Jurkat, Clone E6-1 (cell line): ENCODE measurements at regions not wholly inside any gene's neighbourhood (a gene's known extent, or its start where the extent isn't known, plus 50 kb on each side); places are given as distances from the start of the nearest gene placed in this dataset.
A peak's percentile ranks its signal among the peaks of the same experiment; 100 is the strongest.

Experiments used
- DNase-seq: peaks from one replicate; pipeline ENCODE4 v3.0.0-alpha.2; 2011; ENCODE audit warnings: low read depth, low spot score
- H3K4me3 ChIP-seq: 2 replicates; pipeline ENCODE4 v1.5.1; 2011; ENCODE audit warnings: mild to moderate bottlenecking, low read length, control low read depth, moderate library complexity

DNA sequence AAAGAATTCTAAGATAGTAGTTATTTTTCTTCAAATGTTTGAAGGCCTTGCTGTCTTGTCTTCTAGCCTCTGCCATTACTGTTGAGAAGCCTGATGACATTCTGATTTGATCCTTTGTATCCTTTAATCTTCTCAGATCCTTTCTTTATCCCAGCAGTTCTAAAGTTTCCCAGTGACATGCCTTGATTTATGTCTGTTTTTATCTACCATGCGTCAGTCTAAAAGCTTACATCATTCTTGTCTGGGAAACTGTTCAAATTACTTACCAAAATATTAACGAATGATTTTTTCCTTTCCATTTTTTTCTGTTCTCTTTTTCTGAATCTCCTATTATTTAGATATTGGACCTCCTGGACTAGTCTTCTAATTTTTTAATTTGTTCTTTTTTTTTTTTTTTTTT is 78.3 kb upstream of the HELT start:
- no peak overlapping the region for H3K4me3 ChIP-seq
- no peak for DNase-seq

DNA sequence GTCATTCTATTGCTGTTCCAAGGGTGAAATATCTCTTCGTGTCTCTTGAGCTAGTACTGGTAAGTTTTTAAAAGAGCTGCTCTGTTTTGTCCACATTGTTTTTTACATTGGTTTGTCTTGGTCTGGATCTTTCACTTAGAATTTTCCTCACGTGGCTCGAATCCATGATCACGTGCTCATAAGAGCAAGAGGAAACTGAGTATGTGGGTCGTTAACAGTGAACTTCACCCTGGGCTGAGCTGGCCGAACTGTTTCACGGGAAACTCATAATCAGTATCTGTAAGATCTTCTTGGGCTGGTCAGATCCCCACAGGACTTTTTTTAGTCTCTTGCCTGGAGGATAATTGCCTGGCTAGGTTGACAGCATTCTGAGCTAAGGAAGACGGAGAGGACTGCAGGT is 77.8 kb upstream of the HELT start:
- no peak overlapping the region for H3K4me3 ChIP-seq
- DNase-seq: no peak

DNA sequence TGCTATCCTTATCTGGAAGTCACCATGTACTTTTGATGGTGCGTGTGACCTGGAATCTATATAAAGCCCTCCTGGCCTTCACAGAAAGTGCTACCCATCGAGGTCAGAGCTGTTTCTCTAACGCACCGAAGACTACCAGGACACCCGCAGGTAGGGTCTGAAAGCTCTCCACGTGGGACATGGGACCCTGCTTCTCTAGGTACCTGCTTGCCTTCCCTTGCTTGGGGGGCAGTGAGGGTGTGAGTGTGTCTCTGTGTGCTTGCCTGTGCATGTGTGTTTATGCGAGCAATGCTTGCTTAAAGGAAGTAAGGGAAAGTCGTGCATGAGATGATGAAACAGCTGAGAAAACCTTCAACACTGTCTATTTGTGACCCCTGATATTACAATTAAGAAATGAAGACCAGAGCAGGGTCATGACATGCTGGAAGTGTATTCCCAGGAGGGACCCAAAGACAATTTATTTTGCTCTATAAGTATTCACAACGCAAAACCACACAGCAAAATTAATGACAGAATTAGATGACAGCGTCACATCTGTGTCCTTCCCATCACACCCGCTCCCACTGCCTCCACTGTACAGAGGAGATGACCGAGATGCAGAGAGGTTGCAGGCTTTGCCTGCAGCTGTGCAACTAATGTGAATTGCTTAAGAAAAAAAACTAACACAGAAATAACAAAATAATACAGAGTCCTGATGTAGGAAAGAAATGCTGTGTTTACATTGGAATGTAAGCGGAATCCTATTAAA is 76.4 kb upstream of the HELT start:
- no peak for DNase-seq
- H3K4me3 ChIP-seq: no peak overlapping the region

DNA sequence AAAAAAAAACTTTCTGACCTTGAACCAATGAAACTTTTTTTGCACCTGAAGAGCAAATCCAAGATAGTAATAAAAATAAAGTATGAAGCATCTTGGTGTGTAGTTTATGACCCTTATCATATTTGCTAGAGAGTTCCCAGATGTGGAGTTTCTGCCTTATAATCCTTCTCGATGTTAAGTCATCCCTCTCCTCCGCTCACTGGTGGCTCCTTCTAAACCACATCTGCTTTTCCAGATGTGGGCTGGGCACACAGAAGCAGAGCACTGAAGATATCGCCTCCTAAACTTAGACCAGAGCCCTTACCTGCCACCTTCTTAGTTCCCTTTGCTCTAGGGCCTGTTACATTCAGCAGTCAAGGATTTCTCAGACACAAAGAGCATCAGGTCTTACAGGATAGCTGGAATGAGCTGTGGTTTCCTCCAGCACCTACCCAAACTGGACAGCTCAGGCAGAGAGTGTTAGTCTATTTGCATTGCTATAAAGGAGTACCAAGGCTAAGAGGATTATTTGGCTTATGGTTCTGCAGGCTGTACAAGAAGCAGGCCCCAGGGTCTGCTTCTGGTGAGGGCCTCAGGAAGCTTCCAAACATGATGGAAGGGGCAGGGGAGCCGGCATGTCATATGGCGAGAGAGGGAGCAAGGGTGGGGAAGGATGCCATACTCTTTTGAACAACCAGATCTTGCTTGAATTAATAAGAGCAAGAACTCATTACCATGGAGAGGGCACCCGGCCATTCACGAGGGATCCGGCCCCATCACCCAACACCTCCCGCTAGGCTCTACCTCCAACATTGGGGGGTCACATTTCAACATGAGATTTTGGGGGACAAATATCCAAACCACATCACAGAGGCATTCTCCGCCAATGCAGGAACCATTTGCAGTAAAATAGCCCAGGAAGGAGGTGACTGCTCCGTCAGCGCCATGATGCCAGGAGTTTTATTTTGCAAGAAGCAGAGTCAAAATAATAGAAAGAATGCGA is 75.6 kb upstream of the HELT start:
- DNase-seq: no peak
- no peak overlapping the region for H3K4me3 ChIP-seq

DNA sequence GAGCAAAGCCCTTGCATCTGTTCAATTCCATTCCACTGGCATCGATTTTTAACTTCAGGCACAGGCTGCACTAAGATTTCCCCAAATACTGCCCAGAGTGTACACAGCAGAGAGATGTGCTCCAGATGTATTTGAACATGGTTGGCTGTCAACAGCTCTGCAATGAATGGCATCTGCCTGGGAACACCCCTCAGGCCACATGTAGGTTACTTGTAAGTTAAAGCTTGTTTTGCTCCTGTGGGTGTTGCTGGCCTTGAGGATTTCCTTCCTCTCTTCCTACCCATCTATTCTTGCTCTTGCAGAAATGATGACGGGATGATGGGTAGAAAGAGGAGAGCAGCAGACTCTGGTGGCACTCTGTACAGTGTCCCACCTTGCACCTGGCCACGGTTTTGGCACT is 69.3 kb upstream of the HELT start:
- no peak overlapping the region for H3K4me3 ChIP-seq
- no peak for DNase-seq

DNA sequence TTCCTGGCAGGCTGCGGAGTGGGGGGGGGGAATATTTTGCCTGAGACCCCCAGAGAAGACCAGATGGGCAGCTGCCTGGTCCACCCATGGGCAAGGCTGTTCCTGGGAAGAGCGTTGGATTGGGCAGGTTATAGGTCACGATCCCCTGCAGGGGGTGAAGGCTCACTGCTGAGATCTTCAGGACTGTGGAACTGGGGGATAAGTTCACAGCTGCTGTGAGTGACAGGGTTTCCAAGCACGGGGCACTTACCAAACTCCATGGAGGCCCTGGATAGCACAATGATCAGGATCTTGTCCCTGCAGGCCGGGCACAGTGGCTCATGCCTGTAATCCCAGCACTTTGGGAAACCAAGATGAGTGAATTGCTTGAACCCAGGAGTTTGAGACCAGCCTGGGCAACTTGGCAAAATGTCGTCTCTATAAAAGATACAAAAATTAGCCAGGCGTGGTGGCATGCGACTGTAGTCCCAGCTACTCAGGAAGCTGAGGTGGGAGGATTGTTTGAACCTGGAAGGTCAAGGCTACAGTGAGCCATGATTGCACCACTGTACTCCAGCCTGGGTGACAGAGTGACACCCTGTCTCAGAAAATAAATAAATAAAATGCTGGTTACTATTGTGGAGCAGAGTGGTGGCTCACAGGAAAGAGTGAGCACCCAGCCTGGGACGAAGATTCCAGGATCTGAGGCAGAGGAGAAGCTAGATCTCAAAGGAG is 68.0 kb upstream of the HELT start:
- no peak overlapping the region for H3K4me3 ChIP-seq
- DNase-seq: no peak

DNA sequence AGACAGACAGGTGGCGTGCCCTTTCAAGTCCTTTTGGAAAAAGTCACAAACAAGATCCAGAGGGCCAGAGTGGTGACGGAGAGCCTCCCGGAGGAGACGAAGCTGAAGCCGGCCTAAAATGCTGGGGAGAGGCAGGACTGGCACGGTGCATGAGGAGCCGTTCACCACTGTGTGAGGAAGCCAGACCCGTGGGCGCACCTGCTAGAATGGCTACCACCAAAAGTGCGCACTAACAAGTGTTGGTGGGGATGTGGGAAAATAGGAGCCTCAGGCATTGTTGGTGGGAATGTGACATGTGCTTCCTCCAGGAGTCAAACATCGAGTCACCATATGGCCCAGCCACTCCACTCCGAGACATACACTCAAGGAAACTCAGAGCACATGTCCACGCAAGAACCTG is 67.4 kb upstream of the HELT start:
- no peak for DNase-seq
- no peak overlapping the region for H3K4me3 ChIP-seq

DNA sequence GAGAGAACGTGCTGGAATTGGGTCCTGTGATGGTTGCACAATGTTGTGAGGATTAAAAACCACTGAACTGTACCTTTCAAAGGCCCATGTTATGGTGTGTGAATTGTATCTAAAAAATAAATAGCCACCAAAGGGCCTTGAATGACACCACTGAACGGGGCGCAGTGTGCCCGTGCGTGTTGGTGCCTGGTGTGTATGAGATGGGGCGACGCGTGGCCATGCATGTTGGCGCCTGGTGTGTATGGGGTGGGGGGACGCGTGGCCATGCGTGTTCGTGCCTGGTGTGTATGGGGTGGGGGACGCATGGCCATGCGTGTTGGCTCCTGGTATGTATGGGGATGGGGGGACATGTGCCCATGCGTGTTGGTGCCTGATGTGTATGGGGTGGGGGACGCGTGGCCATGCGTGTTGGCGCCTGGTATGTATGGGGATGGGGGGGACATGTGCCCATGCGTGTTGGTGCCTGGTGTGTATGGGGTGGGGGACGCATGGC is 66.6 kb upstream of the HELT start:
- no peak for DNase-seq

DNA sequence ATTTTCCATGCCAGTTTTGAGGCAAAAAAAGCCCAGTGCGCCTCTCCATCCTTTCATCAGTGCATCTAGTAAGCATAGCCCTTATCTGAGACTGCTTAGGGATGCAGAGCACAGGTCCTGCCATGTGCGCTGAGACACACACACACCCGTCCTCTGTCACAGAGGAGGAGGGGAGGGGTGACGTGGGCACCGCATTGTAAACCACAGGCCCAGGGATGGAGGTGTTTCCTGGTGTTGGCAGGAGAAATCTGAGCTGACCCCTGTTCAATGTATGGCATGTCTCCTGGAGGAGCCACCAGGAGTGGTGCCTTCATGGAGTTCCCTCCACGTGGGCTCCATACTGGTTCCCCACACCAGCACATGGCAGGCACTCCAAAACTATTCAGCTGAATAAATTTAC is 65.8 kb upstream of the HELT start:
- H3K4me3 ChIP-seq: no peak overlapping the region
- no peak for DNase-seq

More for the DNA sequence above, 66.6 kb upstream of the HELT start:
- H3K4me3 ChIP-seq: no peak overlapping the region

DNA sequence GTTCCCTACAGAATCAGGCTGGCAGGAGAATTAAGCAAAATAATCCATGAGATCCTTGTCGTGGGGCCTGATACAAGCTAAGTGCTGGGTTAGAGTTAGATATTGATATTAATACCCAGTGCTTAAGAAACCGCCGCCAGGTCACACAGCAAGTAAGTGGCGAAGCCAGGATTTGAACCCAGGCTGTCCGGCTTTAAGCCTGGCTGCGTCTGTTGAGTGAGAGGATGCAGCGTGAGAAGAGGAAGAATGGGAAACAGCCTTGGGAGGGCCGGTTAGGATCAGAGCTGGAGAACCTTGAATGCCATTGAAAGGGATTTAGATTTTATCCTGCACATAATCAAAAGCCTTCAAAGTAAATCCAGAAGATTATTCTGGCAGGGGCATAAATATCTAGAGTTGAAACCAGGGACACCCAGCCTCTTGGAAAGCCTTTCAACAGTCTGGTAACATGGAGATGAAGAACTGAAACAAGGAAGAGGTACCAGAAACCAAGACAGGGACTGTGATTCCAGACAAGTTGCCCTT is 64.8 kb upstream of the HELT start:
- DNase-seq: no peak
- H3K4me3 ChIP-seq: no peak overlapping the region

DNA sequence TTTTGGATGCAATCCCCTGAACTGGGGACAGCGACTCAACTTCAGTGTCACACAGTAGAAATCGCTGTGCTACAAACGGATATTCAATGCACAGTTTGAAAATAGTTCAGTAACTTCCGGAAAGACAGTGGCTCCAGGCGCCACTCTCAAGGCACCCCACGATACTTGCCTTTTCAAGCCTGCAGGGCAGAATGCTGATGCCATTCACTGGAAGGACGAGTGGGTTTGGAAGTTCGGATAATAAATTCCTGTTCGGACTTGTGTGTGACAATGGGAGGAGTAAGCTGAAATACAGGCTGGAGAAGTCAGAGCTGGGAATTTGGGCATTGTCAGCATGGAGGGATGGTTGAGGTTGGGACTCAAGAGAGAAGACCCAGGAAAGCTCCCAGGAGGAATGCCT is 64.3 kb upstream of the HELT start:
- no peak for DNase-seq
- H3K4me3 ChIP-seq: no peak overlapping the region

DNA sequence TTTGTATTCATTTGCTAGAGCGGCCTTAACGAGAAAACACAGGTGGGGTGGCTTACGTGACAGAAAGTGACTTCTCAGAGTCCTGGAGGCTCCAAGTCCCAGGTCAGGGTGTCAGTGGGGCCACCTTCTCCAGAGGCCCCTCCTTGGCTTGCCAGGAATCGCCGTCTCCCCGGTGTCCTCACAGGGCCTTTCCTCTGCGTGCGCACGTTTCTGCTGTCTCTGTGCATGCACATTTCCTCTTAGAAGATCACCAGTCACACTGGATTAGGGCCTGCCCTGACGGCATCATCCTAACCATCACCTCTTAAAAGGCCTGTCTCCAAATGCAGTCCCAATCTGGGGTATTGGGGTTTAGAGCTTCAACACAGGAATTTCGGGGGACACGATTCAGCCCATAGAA is 63.8 kb upstream of the HELT start:
- H3K4me3 ChIP-seq: no peak overlapping the region
- no peak for DNase-seq

DNA sequence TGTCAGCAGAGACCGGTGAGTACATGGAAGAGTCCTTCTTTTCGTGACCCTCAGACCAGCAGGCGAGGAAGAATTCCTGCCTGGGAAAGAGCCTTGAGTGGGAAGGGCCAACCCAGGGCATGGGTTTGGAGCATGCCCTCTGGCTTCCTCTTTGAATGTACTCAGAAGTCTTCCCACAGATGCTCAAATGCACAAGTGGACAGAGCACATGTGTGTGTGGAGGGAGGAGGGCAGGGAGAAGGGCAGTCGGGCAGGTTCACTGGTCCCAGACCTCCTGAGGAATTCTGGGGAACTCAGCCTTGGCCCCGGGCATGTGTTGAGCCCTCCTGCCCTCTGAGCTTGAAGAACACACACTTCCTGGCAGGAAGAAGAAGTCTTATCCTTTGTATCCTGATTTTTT is 63.2 kb upstream of the HELT start:
- H3K4me3 ChIP-seq: no peak overlapping the region
- DNase-seq: no peak

DNA sequence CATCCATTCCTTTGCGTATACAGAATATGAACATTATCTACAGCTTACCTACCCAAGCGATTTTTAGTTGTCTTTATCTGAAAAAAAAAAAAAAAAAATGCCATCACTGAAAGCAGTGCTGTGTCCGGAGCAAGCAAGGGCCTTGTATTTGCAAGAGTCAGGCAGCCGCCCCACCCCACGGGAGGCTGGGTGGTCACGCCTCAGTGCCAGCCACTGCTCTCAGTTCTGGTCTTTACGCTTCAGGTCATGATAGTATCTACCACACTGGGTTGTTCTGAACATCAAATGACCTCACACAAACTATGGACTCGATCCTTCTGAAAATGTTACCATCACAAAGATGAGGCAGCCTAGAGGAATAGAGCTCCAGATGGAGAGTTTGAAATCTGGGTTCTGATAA is 62.7 kb upstream of the HELT start:
- no peak for DNase-seq
- H3K4me3 ChIP-seq: no peak overlapping the region

DNA sequence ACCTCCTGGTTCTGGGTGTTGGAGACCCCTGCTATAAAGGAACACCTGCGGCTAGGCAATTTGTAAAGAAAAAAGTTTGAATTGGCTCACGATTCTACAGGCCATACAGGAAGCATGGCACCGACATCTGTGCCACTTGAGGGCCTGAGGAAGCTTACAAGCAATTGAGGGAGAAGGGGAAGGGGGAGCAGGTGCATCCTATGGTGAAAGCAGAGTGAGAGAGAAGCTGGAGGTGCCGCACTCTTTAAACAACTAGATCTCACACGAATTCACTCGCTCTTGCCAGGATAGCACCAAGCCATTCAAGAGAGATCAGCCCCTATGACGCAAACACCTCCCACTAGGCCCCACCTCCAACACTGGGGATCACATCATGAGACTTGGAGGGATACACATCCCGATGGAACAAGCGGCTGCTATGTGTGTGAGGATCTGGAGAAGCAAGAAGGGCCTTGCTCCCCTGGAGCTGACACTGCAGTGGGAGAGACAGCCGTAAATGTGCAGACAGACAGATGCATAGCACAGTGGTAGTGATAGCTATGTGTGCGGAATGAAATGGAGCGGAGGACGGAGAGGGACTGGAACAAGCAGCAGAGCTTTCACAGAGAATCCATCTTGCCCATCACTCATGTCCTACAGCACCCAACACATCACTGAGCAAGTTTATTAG is 60.7 kb upstream of the HELT start:
- H3K4me3 ChIP-seq: no peak overlapping the region
- peak; percentile 32 for DNase-seq

DNA sequence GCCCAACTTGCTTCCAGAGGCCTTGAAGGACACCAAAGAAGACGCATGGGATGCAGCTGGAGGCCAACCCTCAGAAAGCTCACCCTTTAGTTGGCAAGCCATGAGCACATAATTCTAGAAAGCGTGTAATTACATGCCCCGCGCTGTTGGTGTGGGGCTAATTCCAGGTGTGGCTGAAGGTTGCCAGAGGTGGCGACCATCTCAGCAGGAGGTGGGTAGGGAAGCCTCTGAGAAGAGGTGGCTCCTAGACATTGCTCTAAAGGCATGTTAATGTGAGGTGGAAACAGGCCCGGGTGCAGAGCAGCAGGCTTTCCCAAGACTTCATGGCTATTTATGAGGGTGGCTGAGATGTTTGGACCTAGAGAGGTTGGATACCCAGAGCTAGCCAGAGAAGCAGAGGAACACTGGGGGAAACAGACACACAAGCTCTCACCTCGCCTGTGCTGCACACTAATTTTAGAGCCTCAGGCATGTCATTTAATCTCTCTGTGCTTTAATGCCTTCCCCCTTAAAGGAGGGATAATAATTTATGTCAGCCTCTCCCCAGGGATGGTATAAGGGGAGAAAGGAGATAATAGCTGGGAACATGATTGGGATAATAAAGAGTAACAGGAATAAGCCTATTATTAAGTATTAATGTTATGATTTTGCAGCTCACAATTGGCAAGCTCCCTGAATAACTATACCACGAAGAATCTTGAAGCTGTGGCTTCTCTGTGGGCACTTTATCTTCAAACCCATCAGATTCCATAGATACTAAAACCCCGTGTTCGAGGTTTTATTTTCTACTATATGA is 60.0 kb upstream of the HELT start:
- DNase-seq: peak; percentile 18
- no peak overlapping the region for H3K4me3 ChIP-seq

DNA sequence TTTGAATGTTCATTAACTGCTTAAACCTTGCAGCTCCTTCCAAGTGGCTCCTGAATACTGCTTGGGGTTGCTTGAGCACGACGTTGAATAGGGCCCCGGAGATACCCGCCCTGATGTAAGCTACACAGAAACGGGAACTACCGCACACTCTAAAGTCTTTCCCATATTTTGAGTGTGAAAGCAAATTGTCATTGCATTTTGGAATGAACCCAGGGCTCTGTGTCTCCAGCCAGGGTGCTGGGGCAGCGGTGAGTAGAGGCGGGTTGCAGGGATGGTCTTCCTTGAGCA is 59.4 kb upstream of the HELT start:
- no peak overlapping the region for H3K4me3 ChIP-seq
- no peak for DNase-seq

DNA sequence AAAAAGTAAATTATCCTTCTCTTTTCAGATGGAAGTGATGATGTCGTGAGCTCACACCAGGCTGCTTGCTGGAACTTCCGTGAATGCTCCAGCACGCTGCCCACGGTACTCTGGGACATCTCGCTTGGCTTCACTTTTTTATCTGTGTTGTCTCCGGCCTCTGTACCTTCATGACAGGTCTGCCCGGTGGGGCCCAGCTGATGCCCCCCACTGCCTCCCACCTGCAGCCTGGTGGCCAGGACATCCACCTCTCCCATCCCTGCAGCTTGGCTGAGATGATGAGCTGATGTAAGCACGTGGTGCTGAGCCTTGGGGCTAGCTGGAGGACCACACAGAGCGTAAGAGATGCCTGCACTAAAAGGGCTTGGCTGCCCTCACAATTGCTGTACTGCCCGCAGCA is 59.0 kb upstream of the HELT start:
- H3K4me3 ChIP-seq: no peak overlapping the region
- DNase-seq: no peak
